MCF 10A (cell line): ENCODE measurements at regions not wholly inside any gene's neighbourhood (a gene's known extent, or its start where the extent isn't known, plus 50 kb on each side); places are given as distances from the start of the nearest gene placed in this dataset.

Experiments
- BruUV-seq: library from RNA; stranded (reverse); fragments of 400-500 nt; replicated peaks from 2 replicates; lab custom pipeline; 2021; lab: Mats Ljungman, UMichigan
- CTCF ChIA-PET: fragments of 300-600 bp; sonication (Branson Sonifier 250); formaldehyde crosslinking; extraction: SDS; loops from one replicate; lab custom pipeline; 2021; ENCODE audit warnings: antibody characterized with exemption, inconsistent platforms; lab: Yijun Ruan, JAX
- POLR2A ChIA-PET: fragments of 300-600, 350-650 bp; sonication (Branson Sonifier 250); formaldehyde crosslinking; extraction: SDS; loops from one replicate; lab custom pipeline; 2020; ENCODE audit warnings: antibody characterized with exemption, inconsistent platforms; lab: Yijun Ruan, JAX
- DNase-seq: peaks from one replicate; pipeline ENCODE4 v3.0.0-alpha.2; 2018; ENCODE audit not compliant: unreplicated experiment
- H3K27ac Mint-ChIP-seq: one replicate; pipeline ENCODE4 v1.8.0; 2022; ENCODE audit warnings: mild to moderate bottlenecking, low read depth, mixed read lengths; ENCODE audit not compliant: unreplicated experiment
- H3K27me3 Mint-ChIP-seq: one replicate; pipeline ENCODE4 v1.8.0; 2022; ENCODE audit warnings: mixed read lengths; ENCODE audit not compliant: insufficient read depth, unreplicated experiment
- H3K36me3 Mint-ChIP-seq: one replicate; pipeline ENCODE4 v1.8.0; 2022; ENCODE audit warnings: mild to moderate bottlenecking, moderate library complexity, mixed read lengths; ENCODE audit not compliant: insufficient read depth, unreplicated experiment
- H3K4me1 Mint-ChIP-seq: one replicate; pipeline ENCODE4 v1.8.0; 2022; ENCODE audit warnings: mixed read lengths; ENCODE audit not compliant: insufficient read depth, unreplicated experiment
- H3K4me3 Mint-ChIP-seq: one replicate; pipeline ENCODE4 v1.8.0; 2022; ENCODE audit warnings: mild to moderate bottlenecking, moderate library complexity, mixed read lengths; ENCODE audit not compliant: unreplicated experiment
- H3K9me3 Mint-ChIP-seq: one replicate; pipeline ENCODE4 v1.8.0; 2022; ENCODE audit warnings: mixed read lengths; ENCODE audit not compliant: unreplicated experiment
- intact Hi-C: fragments of 100-400 bp; cut with micrococcal nuclease; formaldehyde crosslinking; loops from 2 replicates; pipeline ENCODE4 v1.14.1; 2022
- TF ChIP-seq, protein P1 (sequence below): fragments of 200-600 bp; IDR thresholded peaks from one replicate; pipeline ENCODE4 v1.8.0; 2022; ENCODE audit warnings: antibody characterized with exemption, mild to moderate bottlenecking; ENCODE audit not compliant: unreplicated experiment

DNA sequence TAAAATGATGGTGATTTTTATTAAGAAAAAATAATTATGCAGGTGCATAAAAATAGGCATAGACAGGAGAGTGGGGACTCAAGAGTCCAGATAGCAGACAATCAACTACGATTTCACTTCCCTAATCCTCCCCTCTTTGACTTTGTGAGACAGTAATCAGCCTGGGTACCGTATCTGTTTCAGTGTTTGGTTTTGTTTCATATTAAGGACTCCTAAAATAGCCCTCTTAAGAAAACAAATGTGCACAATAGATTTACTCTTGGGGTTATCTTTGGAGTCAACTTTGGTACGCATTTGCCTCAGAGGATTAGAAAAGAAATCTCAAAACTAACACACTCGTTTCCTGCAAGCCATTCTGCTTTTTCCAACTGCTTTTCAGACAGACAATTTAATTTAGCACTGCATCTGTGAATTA lies 96.3 kb downstream of the ZNF608 start:
- peak overlapping the region; percentile 61 for H3K27ac Mint-ChIP-seq
- BruUV-seq: no TSS peak
- H3K36me3 Mint-ChIP-seq: peaks cover 32% of the 10 kb centered on the region
- POLR2A ChIA-PET: interaction anchor here (0.7 to 2.3 kb wide), 7 partner anchors 11 to 759 kb away, joined by 3 to 10 read pairs (median 4); no protein-coding TSS in a partner anchor
- DNase-seq: no peak
- intact Hi-C loops: loop anchor here (2.0 to 10.0 kb wide), 4 partner anchors 93 to 1475 kb away; no protein-coding TSS in a partner anchor
- peak overlapping the region; percentile 41 for H3K4me3 Mint-ChIP-seq
- TF ChIP-seq, protein P1, sequence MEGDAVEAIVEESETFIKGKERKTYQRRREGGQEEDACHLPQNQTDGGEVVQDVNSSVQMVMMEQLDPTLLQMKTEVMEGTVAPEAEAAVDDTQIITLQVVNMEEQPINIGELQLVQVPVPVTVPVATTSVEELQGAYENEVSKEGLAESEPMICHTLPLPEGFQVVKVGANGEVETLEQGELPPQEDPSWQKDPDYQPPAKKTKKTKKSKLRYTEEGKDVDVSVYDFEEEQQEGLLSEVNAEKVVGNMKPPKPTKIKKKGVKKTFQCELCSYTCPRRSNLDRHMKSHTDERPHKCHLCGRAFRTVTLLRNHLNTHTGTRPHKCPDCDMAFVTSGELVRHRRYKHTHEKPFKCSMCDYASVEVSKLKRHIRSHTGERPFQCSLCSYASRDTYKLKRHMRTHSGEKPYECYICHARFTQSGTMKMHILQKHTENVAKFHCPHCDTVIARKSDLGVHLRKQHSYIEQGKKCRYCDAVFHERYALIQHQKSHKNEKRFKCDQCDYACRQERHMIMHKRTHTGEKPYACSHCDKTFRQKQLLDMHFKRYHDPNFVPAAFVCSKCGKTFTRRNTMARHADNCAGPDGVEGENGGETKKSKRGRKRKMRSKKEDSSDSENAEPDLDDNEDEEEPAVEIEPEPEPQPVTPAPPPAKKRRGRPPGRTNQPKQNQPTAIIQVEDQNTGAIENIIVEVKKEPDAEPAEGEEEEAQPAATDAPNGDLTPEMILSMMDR: no peak
- H3K27me3 Mint-ChIP-seq: no peaks in the 10 kb centered on the region
- peaks cover 49% of the 10 kb centered on the region for H3K4me1 Mint-ChIP-seq
- CTCF ChIA-PET: interaction anchor here (1.5 kb wide), 1 partner anchor 9 kb away, joined by 5 read pairs; no protein-coding TSS in a partner anchor
- no peaks in the 10 kb centered on the region for H3K9me3 Mint-ChIP-seq

DNA sequence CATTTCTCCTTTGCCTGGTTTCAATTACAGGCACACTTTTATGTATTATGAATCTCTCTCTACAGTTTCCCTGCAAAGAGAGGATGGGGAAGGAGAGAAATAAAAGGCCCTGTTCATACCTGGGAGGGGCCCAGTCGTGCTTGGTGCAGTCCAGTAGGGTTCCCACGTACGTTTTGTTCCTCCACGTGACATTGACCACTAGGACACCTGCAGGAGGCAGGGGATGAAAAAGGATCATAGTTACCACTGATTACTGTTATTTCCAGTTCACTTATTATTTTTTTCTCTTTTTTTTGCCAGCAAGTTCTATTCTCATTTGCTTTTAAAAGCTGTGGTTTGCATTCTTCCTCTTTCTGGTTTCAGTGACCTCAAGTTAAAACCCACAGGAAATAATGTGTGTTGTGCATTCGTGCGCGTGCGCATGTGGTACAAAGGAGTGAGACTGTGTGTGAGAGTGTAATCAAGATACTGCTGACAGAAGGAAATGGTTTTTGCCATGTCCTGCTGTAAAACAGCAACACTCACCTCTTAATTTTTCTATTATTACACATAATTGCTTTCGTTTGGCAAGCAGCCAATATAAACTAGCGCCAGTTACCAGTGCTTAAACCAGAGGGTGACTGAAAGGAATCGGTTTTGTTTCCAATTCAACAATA lies 96.8 kb downstream of the ZNF608 start:
- Mint-ChIP-seq H3K27me3 (no peaks in the 10 kb centered on the region), H3K4me1 (peaks cover 49% of the 10 kb centered on the region), H3K9me3 (no peaks in the 10 kb centered on the region), H3K27ac (peak overlapping the region; percentile 61), H3K36me3 (peaks cover 36% of the 10 kb centered on the region), H3K4me3 (peak overlapping the region; percentile 41)
- BruUV-seq: no TSS peak
- intact Hi-C loops: loop anchor here (2.0 to 10.0 kb wide), 4 partner anchors 93 to 1475 kb away; no protein-coding TSS in a partner anchor
- ChIA-PET CTCF (interaction anchor here (0.7 kb wide), 1 partner anchor 9 kb away, joined by 3 read pairs; no protein-coding TSS in a partner anchor), POLR2A (interaction anchor here (0.7 to 1.0 kb wide), 4 partner anchors 12 to 749 kb away, joined by 3 to 5 read pairs (median 3); no protein-coding TSS in a partner anchor)
- TF ChIP-seq, protein P1: no peak
- DNase-seq: peak; percentile 73

DNA sequence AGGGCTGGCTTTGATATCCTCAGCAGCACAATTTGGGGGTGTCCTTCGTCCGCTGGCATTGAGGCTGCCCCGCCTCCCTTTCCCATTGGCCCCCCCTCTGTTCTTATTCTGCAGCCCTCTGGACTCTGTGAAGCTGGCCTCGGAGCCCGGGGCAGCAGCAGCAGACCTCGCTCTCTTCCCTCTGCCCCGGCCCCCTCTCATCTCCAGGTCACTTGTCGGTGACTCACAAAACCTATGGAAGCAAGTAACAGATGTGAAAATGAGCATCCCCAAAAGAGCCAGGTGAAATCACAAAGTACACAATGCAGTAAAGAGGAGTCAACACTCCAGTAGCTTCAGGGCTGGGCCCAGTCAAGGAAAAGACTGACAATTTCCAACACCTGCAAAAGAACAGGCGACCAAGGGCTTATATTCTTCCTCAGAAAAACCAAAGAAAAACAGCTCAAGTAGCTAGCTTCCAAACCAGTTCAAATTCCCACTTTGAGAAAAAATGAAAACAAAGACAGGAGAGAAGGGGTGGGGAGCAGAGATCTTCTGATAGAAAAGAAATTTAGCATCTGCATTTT lies 97.5 kb downstream of the ZNF608 start:
- Mint-ChIP-seq H3K4me3 (peak overlapping the region; percentile 10), H3K27ac (peak overlapping the region; percentile 61), H3K4me1 (peaks cover 54% of the 10 kb centered on the region), H3K9me3 (no peaks in the 10 kb centered on the region), H3K27me3 (no peaks in the 10 kb centered on the region), H3K36me3 (peaks cover 39% of the 10 kb centered on the region)
- intact Hi-C loops: no loop called here
- CTCF ChIA-PET: interaction anchor here (0.7 kb wide), 1 partner anchor 8 kb away, joined by 3 read pairs; no protein-coding TSS in a partner anchor
- TF ChIP-seq, protein P1: no peak
- POLR2A ChIA-PET: interaction anchor here (0.7 to 2.0 kb wide), 5 partner anchors 12 to 749 kb away, joined by 3 to 5 read pairs (median 3); no protein-coding TSS in a partner anchor
- no peak for DNase-seq
- no TSS peak for BruUV-seq

DNA sequence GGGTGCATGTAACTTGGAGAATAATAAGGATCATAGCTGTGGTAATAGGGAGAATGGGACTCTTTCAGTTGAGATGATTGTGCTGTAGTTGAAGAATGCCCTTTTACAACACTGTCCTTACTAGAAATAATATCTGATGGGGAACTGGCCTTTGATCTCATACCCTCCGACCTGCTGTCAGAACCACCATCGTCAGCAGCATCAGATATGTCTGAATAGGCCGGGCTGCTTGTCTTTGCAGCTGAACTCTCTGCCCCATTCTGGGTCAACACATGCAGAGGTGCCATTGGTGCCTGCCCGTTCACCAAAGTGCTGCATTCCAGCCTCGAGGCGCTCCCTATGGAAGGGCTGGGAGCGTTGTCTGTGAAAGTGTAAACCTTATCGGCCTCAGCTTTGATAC lies 99.1 kb downstream of the ZNF608 start:
- Mint-ChIP-seq H3K27me3 (no peaks in the 10 kb centered on the region), H3K27ac (no peak overlapping the region), H3K4me1 (peaks cover 51% of the 10 kb centered on the region), H3K36me3 (peaks cover 53% of the 10 kb centered on the region), H3K9me3 (no peaks in the 10 kb centered on the region), H3K4me3 (no peak overlapping the region)
- TF ChIP-seq, protein P1: no peak
- intact Hi-C loops: no loop called here
- BruUV-seq: TSS peak; percentile 29
- CTCF ChIA-PET: interaction anchor here (0.6 to 0.9 kb wide), 3 partner anchors 9 to 1868 kb away, joined by 3 read pairs; no protein-coding TSS in a partner anchor
- no peak for DNase-seq
- POLR2A ChIA-PET: interaction anchor here (1.0 to 2.0 kb wide), 5 partner anchors 11 to 178 kb away, joined by 3 to 5 read pairs (median 4); no protein-coding TSS in a partner anchor
